ENCODE measurements at regions not wholly inside any gene's neighbourhood (a gene's known extent, or its start where the extent isn't known, plus 50 kb on each side); places are given as distances from the start of the nearest gene placed in this dataset.

DNA sequence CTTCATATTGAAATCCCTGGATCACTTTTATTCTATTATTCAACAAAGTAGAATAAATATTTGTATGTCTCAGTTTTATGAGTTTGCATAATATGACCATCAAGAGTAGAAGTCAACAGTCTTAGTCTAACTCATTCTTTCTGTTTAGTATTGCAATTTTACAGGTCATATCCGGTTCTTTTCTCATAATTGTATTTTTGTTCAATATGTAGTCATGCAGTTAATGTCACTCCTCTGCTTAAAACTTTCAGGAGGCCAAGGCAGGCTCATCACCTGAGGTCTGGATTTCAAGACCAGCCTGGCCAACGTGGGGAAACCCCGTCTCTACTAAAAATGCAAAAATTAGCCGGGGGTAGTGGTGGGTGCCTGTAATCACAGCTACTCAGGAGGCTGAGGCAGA, 148.4 kb upstream of the TRPM3 start:
- TF ChIP-seq, protein P1, sequence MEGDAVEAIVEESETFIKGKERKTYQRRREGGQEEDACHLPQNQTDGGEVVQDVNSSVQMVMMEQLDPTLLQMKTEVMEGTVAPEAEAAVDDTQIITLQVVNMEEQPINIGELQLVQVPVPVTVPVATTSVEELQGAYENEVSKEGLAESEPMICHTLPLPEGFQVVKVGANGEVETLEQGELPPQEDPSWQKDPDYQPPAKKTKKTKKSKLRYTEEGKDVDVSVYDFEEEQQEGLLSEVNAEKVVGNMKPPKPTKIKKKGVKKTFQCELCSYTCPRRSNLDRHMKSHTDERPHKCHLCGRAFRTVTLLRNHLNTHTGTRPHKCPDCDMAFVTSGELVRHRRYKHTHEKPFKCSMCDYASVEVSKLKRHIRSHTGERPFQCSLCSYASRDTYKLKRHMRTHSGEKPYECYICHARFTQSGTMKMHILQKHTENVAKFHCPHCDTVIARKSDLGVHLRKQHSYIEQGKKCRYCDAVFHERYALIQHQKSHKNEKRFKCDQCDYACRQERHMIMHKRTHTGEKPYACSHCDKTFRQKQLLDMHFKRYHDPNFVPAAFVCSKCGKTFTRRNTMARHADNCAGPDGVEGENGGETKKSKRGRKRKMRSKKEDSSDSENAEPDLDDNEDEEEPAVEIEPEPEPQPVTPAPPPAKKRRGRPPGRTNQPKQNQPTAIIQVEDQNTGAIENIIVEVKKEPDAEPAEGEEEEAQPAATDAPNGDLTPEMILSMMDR (IDR thresholded peaks at IDR 0.05 in 8 of 11, conservative IDR thresholded peaks at IDR 0.05 in 3 of 11): no peak
- TF ChIP-seq POLR2A (IDR thresholded peaks at IDR 0.05): no peak
